ENCODE measurements at regions not wholly inside any gene's neighbourhood (a gene's known extent, or its start where the extent isn't known, plus 50 kb on each side); places are given as distances from the start of the nearest gene placed in this dataset.

DNA sequence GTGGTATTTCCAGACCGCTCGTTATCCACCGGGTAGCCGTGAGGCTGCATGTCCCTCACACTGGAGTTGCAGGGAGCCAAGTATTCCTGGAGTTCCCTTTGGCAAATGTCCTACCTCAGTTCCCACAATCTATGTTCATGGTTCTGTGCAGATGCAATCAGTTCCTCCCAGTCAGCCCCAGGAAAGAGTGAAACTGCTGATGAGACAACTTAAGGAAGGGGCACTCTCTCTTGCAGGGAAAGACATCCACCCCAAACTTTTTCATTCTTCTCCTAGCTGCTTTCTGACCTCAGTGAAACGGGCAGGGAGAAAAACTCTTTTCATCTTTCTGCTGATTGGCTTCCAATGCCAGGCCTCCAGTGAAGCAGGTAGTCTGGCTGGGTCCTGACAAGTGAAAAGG is 205.1 kb upstream of the TMEM45B start:
- TF ChIP-seq CTCF (IDR thresholded peaks at IDR 0.05; ENCODE audit: extremely low read depth in 1 of 2, insufficient read depth in 1 of 2, low read depth in 1 of 2, low read length in 2 of 2) (no peak), POLR2A (IDR thresholded peaks at IDR 0.05; ENCODE audit: low read depth, low read length) (no peak), EZH2 (IDR thresholded peaks at IDR 0.05; ENCODE audit: borderline replicate concordance, low read depth, low read length, severe bottlenecking) (no peak), POLR2AphosphoS5 (IDR thresholded peaks at IDR 0.05; ENCODE audit: insufficient read depth, low read depth, low read length) (no peak), MYC (IDR thresholded peaks at IDR 0.05; ENCODE audit: low read depth, low read length) (no peak), GATA2 (IDR thresholded peaks at IDR 0.05; ENCODE audit: insufficient read depth, insufficient read length, low read depth, low read length) (no peak)
- TF ChIP-seq, protein P1, sequence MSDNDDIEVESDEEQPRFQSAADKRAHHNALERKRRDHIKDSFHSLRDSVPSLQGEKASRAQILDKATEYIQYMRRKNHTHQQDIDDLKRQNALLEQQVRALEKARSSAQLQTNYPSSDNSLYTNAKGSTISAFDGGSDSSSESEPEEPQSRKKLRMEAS (IDR thresholded peaks at IDR 0.05; ENCODE audit: insufficient read depth, insufficient read length), result no peak

Measured in endothelial cell of umbilical vein (primary cell).